Gastroesophageal sphincter (tissue), 4 donors: ENCODE measurements at regions not wholly inside any gene's neighbourhood (a gene's known extent, or its start where the extent isn't known, plus 50 kb on each side); places are given as distances from the start of the nearest gene placed in this dataset.

Source experiments
- ATAC-seq: fragments of 150-250 bp; one replicate; pipeline ENCODE4 v1.9.1; 2016; ENCODE audit warnings: mild to moderate bottlenecking, moderate library complexity
- H3K27ac ChIP-seq, 4 donors: fragments of 200-600 bp; sonication (generic) in 3 of 4; 1 replicate in 3 of 4; 2 replicates in 1 of 4; pipeline ENCODE4 v1.5.1; 2016 to 2019
- H3K27me3 ChIP-seq: fragments of 200-600 bp; sonication (generic); one replicate; pipeline ENCODE4 v1.5.1; 2019
- H3K36me3 ChIP-seq, 2 donors: fragments of 200-600 bp; sonication (generic); one replicate each; pipeline ENCODE4 v1.5.1; 2019; ENCODE audit warnings: control low read depth in 1 of 2
- H3K4me1 ChIP-seq, 3 donors: fragments of 200-600 bp; sonication (generic); 1 replicate in 2 of 3; 2 replicates in 1 of 3; pipeline ENCODE4 v1.5.1; 2016 to 2019; ENCODE audit warnings: control low read depth in 2 of 3
- H3K4me3 ChIP-seq, 2 donors: fragments of 200-600 bp; sonication (generic); one replicate each; pipeline ENCODE4 v1.5.1; 2019; ENCODE audit warnings: mild to moderate bottlenecking in 1 of 2, moderate library complexity in 1 of 2
- H3K9me3 ChIP-seq, 3 donors: fragments of 200-600 bp; sonication (generic); one replicate each; pipeline ENCODE4 v1.5.1; 2017 to 2019; ENCODE audit warnings: control low read depth in 2 of 3
- EP300 ChIP-seq: sonication (generic); formaldehyde crosslinking; IDR thresholded peaks from one replicate; pipeline ENCODE4 v1.6.1; 2017; ENCODE audit warnings: antibody characterized with exemption, mild to moderate bottlenecking
- POLR2A ChIP-seq, 2 donors: fragments of 450-650 bp; IDR thresholded peaks; one replicate each; pipeline ENCODE4 v1.6.1; 2017; ENCODE audit warnings: antibody characterized with exemption in 2 of 2, mild to moderate bottlenecking in 2 of 2, moderate library complexity in 1 of 2
- POLR2AphosphoS5 ChIP-seq: sonication (generic); formaldehyde crosslinking; IDR thresholded peaks from one replicate; pipeline ENCODE4 v1.6.1; 2017; ENCODE audit warnings: antibody characterized with exemption
- WGBS, 2 donors: methylation state at CpG; one replicate each; pipeline ENCODE4 v1.1.5; 2018; ENCODE audit warnings: low coverage in 1 of 2; 5-methylcytosine and 5-hydroxymethylcytosine counted together
- TF ChIP-seq, protein P1 (sequence below), 4 experiments: fragments of 200-600 bp in 2 of 4; fragments of 450-650 bp in 2 of 4; sonication (generic) in 1 of 4; IDR thresholded peaks; one replicate each; pipeline ENCODE4 v1.5.1; 2017 to 2019; ENCODE audit warnings: antibody characterized with exemption in 4 of 4, mild to moderate bottlenecking in 2 of 4, moderate library complexity in 2 of 4

DNA sequence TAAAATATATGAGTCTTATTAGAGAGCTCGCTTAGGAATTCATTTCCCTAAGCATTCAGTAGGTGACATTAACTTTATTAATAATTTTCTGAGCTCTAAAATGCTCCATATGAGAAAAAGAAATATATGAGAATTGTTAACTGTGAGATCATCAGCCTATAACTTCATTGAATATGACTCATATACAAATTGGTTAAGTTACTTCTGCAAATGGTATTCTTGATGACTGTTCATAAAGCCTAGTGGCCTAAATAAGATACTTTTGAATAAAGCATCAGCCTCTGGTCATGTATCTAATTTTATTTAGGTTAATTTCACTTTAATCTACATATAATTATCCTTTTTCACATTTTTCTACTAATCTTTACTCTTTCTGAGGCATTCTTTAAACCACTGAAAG is 710.2 kb upstream of the ACO1 start:
- Histone ChIP-seq H3K4me1 (no peaks in the 10 kb centered on the region), H3K4me3 (no peak overlapping the region), H3K36me3 (no peaks in the 10 kb centered on the region), H3K9me3 (no peaks in the 10 kb centered on the region), H3K27me3 (no peaks in the 10 kb centered on the region), H3K27ac (no peak overlapping the region)
- TF ChIP-seq POLR2AphosphoS5, result no peak
- no peak for TF ChIP-seq EP300
- no peak for TF ChIP-seq POLR2A (IDR thresholded peaks at IDR 0.05)
- TF ChIP-seq, protein P1, sequence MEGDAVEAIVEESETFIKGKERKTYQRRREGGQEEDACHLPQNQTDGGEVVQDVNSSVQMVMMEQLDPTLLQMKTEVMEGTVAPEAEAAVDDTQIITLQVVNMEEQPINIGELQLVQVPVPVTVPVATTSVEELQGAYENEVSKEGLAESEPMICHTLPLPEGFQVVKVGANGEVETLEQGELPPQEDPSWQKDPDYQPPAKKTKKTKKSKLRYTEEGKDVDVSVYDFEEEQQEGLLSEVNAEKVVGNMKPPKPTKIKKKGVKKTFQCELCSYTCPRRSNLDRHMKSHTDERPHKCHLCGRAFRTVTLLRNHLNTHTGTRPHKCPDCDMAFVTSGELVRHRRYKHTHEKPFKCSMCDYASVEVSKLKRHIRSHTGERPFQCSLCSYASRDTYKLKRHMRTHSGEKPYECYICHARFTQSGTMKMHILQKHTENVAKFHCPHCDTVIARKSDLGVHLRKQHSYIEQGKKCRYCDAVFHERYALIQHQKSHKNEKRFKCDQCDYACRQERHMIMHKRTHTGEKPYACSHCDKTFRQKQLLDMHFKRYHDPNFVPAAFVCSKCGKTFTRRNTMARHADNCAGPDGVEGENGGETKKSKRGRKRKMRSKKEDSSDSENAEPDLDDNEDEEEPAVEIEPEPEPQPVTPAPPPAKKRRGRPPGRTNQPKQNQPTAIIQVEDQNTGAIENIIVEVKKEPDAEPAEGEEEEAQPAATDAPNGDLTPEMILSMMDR (IDR thresholded peaks at IDR 0.05), result no peak
- WGBS, 2 donors, result 87 to 100% methylated on average over 1 of the region's 1 CpG
- ATAC-seq, result no peak

DNA sequence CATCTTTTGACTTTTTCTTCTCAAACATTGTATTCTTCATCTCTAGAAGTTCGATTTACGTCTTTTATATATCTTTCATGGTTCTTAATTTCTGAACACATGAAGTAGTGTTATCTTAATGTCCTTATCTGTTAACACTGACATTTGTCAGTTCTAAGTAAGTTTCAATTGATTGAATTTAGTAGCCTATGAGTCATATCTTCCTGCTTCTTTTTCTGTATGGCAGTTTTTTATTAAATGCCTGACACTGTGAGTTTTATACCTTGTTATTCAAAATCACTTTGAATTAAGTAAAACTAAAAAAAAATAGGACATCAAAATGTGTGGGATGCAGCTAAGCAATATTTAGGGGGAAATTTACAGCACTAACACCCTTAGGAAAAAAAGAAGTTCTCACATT is 707.0 kb upstream of the ACO1 start:
- Histone ChIP-seq H3K27me3 (no peaks in the 10 kb centered on the region), H3K9me3 (no peaks in the 10 kb centered on the region), H3K27ac (no peak overlapping the region), H3K4me1 (no peaks in the 10 kb centered on the region), H3K4me3 (no peak overlapping the region), H3K36me3 (no peaks in the 10 kb centered on the region)
- no peak for TF ChIP-seq POLR2AphosphoS5
- TF ChIP-seq, protein P1 (IDR thresholded peaks at IDR 0.05), result no peak
- TF ChIP-seq POLR2A (IDR thresholded peaks at IDR 0.05), result no peak
- no peak for ATAC-seq
- 93 to 100% methylated on average over 2 of the region's 2 CpGs for WGBS, 2 donors

GRCh38 chr9:31677877-31678276 is 706.6 kb upstream of the ACO1 start:
- 44 to 51% methylated on average over 2 of the region's 2 CpGs for WGBS, 2 donors
- TF ChIP-seq, protein P1 (IDR thresholded peaks at IDR 0.05), result no peak
- no peak for TF ChIP-seq POLR2A (IDR thresholded peaks at IDR 0.05)
- TF ChIP-seq EP300, result no peak
- no peak for TF ChIP-seq POLR2AphosphoS5
- Histone ChIP-seq H3K27me3 (no peaks in the 10 kb centered on the region), H3K4me1 (peaks cover 0 to under 1% (median 0%) of the 10 kb centered on the region in 3 donors), H3K27ac (no peak overlapping the region), H3K9me3 (no peaks in the 10 kb centered on the region), H3K36me3 (no peaks in the 10 kb centered on the region), H3K4me3 (no peak overlapping the region)
- no peak for ATAC-seq

DNA sequence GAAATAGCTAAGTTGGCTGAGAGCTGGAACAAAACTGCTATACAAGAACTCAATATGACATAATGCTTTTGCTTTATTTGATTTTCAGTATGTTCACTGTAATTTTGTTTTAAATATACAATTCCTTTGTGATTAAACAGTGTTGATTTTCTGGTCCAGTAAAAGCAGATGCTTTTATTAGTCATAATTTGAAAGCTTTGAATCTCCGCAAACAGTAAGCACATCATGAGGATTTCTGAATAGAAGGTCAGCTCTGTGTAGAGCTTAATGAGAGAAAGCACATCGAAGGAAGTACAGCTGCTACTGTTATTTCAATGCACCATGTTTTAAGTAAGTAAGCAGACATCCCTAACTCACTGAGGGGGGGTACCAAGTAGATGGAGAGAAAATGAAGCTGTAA is 701.3 kb upstream of the ACO1 start:
- WGBS, 2 donors, result 12 to 34% methylated on average over 2 of the region's 2 CpGs
- no peak for ATAC-seq
- no peaks in the 10 kb centered on the region for H3K27me3 ChIP-seq
- H3K4me3 ChIP-seq, result no peak overlapping the region
- H3K9me3 ChIP-seq, result no peaks in the 10 kb centered on the region
- H3K36me3 ChIP-seq, result no peaks in the 10 kb centered on the region
- TF ChIP-seq, protein P1 (IDR thresholded peaks at IDR 0.05), result no peak
- TF ChIP-seq POLR2AphosphoS5 (no peak), POLR2A (IDR thresholded peaks at IDR 0.05) (no peak), EP300 (no peak)
- peaks cover 0 to 5% (median 0%) of the 10 kb centered on the region in 3 donors for H3K4me1 ChIP-seq
- H3K27ac ChIP-seq, result no peak overlapping the region

DNA sequence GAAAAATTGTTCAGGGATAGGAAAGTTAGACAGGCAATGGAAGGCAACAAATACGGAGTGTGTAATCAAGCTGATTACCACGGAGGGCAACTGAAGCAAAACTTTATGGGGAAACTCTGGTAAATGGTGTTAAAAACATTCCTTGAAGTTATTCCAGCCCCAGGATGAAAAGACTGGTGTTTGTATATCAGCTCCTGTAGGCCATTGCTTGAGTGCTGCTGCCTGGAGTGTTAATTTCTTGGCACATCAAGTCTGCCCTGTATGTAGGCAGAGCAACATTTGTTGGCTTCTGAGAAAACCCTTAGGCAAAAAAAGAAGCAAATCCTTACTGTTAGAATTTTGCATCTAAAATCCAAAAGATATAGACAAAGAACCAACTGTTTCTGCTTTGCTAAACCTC is 686.5 kb upstream of the ACO1 start:
- TF ChIP-seq EP300 (no peak), POLR2A (IDR thresholded peaks at IDR 0.05) (no peak), POLR2AphosphoS5 (no peak)
- TF ChIP-seq, protein P1 (IDR thresholded peaks at IDR 0.05), result no peak
- H3K27me3 ChIP-seq, result no peaks in the 10 kb centered on the region
- no peak for ATAC-seq
- H3K27ac ChIP-seq, result no peak overlapping the region
- H3K4me1 ChIP-seq, result no peaks in the 10 kb centered on the region
- no peaks in the 10 kb centered on the region for H3K9me3 ChIP-seq
- H3K4me3 ChIP-seq, result no peak overlapping the region
- 69 to 92% methylated on average over 2 of the region's 2 CpGs for WGBS, 2 donors
- no peaks in the 10 kb centered on the region for H3K36me3 ChIP-seq
